NOMO-1 treated with dmso at 0.1 percent for 144 hours (cell line): ENCODE measurements at regions not wholly inside any gene's neighbourhood (a gene's known extent, or its start where the extent isn't known, plus 50 kb on each side); places are given as distances from the start of the nearest gene placed in this dataset.
"Not testable (repeated sequence)": the region's sequence is repeated elsewhere in the genome, so short reads cannot be mapped to it uniquely, and the experiment has no call there.

Experiments used
- DNase-seq: peaks from one replicate; lab custom pipeline; 2025; ENCODE audit not compliant: unreplicated experiment; lab: John Stamatoyannopoulos, UW

DNA sequence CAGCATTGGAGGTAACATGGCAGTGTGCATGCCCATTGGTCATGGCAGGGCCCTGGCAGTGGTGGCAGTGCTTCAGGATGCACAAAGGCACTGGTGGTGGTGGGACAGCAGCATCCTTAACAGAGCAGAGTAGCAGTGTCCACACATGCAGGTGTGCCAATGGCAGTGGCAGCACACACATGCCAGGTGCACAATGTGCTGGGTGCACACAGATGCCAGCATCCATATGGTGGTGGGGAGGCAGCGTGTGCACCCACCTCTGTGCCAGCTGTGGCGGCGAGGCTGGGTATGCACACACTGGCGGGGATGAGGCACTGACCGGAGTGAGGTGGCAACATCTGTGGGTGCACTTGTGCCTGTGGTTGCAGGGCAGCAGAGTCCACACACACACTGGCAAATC lies 150.6 kb downstream of the SI start:
- no peak for DNase-seq

- DNase-seq: no peak
Observed at GRCh38 chr3:164918905-164919304, 159.4 kb downstream of the SI start.

GRCh38 chr3:164912916-164913315 lies 165.4 kb downstream of the SI start:
- no peak for DNase-seq

DNA sequence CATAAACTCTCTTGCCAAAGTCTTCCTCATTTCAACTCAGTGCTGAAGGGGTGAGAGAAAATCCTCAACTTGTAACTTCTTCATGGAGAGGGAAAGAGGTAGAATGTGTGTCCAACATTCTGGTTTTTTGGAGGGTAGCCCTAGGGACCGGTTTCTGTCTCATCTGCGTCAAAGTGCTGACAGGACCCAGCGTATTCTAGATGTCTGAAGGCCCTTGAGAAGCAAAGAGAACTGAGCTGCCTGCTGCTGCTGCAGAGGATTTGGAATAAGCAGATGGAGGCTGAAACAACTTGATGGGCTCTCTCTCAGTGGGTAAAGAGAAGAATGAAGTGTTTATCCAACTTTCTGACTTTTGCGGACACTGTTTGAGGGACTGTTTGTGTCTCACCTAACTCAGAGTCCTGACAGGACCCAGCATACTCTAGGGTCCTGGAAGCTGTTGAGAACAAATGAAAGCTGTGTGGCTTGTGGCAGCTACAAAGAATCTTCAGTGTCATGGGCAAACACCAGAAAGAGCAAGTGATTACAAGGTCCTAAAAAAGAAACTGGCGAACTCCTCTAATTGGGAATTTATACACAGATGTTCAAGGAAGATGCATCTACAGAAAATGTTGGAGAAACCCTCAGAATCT lies 174.4 kb downstream of the SI start:
- no peak for DNase-seq

DNA sequence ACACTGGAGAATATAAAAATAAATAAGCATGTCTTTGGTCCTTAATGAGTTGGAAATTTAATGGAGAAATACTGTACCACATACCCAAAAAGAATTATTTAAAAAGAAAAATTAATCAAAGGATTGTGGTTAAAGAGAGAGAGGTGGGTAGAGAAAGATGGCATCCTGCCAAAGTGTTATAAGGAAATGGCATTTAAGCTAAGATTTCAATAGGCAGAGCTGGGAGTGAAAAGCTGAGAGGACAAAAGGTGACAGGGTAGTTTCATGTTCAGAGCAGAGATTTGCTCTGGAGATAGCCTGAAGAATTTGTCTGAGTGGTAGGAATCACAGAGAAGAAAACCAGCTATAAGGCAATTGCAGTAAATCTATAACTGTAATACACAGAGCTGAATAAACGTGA lies 181.0 kb downstream of the SI start:
- DNase-seq: no peak

GRCh38 chr3:164890061-164890460 lies 188.2 kb downstream of the SI start:
- no peak for DNase-seq

GRCh38 chr3:164883171-164883570 lies 195.1 kb downstream of the SI start:
- no peak for DNase-seq

DNA sequence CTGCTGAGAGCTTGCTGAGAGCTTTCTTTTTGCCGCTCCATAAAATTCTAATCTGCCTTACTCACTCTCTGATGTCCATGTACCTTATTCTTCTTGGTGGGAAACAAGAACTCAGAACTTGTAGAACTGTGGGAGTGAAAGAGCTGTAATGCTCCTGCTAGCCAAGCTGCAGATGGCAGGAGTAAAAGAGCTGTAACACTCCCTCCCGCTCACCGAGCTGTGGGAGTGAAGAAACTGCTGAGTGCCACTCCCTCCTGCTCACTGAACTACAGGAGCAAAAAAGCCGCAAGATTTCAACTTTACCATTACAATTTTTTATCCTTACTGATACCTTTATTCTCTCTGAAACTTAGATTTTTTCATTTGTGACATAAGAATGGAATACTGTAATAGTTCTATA lies 199.1 kb downstream of the SI start:
- no peak for DNase-seq

GRCh38 chr3:164864454-164864853 lies 213.8 kb downstream of the SI start:
- no peak for DNase-seq

- DNase-seq: no peak
Observed at GRCh38 chr3:164852866-164853265, 225.4 kb downstream of the SI start.

DNA sequence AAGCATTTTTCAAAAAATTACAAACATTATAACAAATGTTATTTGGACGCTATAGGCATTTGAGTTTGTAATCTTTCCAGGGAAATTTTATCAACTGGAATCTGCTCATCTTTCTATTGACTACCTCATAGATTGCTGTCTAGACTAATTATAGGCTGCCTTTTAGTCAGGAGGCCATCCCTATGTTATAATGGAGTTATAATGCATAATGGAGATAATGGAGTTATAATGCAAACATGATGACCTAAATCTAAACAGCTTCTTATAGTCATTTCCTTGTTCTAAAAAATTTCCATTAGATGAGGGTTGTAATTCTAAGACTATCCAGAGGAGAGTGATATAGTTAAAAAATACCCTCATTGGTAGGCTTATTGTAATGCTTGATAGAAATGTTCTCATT lies 226.4 kb downstream of the SI start:
- no peak for DNase-seq

DNA sequence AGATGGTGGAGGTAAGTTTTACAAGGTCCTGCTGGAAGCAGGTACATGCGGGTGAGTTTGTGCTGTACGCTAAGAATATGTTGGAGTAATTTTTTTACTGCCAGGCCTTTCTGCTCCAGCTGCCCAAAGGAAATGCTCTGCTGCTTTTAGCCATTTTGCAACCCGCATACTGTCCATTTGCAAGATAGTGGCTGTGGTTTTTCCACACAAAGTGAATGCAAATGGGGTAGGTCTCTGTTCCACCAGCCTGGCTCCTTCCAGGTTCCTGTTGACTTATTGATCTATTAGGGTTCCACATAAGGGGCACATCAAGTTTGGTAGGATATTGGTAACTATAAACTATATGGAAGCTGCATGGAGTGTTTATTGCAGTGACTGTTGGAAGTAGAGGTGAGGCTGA lies 227.1 kb downstream of the SI start:
- no peak for DNase-seq

- no peak for DNase-seq
Observed at GRCh38 chr3:164848923-164849322, 229.4 kb downstream of the SI start.

DNA sequence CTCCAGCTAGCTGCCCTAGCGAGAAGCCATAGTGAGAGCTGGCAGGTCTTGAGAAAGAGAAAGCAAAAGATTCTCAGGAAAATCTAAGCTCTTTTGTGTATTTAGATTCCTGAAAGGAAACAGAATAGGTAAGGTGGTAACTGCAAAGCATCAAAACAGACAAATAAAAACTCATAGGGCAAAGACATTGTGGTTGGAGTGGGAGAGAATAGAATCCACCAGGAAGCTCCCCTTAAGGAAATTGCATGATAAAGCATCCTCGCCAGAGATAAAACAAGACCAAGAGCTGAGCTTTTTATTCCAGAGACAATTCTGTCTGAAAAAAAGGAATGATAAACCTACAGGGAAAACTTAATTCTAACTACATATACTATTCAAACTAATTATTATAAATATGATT lies 232.6 kb downstream of the SI start:
- no peak for DNase-seq

DNA sequence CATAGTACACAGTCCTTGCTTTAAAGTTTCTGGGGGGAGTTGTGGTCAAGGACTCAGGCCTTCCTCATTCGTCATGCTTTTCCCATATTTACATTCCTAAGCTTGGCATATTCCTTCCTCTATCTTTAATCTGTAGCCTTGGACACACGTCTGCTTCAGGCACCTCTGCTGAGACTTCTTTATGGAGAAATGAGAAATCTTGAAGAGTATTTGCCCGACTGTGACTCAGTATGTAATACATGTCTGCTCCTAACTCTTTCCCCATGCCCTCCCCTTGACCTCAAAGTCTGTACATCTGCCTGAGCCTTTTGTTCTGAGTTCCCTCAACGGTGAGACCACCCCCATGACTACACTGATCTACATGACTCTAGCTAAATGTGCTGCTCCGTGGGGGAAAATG lies 246.1 kb downstream of the SI start:
- no peak for DNase-seq

DNA sequence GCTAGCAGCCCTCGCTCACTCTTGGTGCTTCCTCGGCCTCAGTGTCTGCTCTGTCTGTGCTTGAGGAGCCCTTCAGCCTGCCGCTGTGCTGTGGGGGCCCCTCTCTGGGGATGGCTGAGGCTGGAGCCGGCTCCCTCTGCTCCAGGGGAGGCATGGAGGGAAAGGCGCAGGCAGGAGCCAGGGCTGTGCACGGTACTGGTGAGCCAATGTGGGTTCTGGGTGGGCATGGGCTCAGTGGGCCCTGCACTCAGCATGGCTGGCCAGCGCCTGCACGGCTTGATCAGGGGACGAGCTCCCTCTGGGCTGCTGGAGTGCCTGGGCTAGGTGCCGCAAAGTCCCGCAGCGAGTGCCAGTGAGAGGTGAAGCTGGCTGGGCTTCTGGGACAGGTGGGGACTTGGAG lies 260.0 kb downstream of the SI start:
- no peak for DNase-seq

DNA sequence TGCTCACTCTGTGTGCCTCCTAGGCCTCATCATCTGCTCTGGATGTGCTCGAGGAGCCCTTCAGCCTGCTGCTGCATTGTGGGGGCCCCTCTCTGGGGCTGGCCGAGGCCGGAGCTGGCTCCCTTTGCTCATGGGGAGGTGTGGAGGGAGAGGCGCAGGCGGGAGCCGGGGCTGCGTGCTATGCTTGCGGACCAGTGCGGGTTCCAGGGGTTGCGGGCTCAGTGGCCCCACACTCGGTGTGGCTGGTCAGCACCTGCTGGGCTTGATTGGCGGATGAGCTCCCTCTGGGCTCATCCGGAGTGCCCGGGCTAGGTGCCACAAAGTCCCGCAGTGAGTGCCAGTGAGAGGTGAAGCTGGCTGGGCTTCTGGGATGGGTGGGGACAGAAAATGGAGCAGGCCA lies 264.2 kb downstream of the SI start:
- DNase-seq: no peak

- no peak for DNase-seq
Observed at GRCh38 chr3:164812042-164812441, 266.3 kb downstream of the SI start.

DNA sequence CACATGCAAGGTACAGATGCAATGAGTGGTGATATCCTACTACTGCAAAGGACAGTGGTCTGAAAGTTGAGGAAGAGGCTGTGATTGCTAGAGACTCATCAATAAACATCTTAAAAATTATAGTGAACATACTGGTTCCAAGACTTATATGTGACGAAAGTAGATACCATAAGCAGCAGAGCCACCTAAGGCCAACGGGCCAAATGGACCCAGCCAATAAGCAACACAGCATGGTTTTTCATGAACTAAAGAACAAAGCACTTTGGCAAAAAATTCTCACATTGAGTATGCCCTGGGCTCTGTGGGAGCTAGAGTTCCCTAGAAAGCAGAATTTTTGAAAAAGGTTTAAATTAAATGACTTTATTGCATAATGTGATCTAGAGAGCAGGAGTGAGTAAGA lies 272.1 kb downstream of the SI start:
- DNase-seq: no peak

DNA sequence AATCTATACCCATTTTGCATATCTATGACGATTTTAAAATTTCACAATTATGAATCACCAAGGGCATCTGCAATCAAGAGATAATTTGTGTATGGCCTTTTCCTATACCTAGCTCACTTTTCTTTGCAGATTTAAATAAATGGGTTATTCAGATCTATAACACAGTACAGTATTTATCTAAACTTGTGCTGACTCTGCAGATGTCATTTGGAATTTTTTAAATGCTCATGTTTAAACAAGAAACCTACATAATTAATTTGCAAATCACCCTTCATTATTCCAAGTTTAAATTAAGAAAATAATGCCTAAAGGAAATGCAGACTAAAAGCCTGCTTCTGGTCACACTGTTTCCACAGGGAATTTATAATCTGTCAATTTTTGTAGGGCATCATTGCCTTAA lies 284.2 kb downstream of the SI start:
- DNase-seq: no peak

DNA sequence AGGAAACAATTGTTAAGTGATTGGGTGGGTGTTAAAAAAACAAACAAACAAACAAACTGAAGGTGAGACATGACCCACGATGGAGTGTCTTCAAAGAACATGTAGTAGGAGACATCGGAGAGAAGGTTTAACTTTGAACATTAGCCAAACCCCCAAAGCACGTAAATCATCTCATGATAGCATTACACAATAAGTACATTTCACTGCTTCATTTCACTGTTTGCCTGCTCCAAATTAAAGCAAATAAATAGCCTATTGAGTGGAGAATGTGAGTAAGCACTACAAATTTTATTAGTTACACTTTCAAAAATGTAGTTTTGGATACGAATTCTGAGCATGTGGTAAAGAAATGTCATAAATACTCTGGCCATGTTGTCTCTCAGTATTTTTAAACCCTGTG lies 287.0 kb downstream of the SI start:
- DNase-seq: no peak

- DNase-seq: not testable (repeated sequence)
Observed at GRCh38 chr3:164784407-164784806, 293.9 kb downstream of the SI start.

DNA sequence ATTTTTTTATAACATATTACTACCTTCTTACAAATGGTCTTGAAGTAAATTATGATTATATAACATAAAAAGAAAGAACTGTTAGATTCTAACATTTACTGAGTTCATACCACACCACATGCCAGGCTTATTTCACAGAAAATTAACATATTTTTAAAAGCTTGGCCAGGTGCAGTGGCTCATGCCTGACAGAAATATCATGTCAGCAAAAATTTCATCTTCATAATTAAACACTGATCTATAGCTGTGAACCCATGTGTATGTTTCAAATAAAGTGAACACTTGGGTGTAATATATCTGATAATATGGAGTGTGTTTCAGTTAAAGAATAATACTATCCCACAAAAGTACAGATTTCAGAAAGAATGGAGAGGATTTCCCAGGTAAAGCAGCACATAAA lies 296.5 kb downstream of the SI start:
- no peak for DNase-seq

DNA sequence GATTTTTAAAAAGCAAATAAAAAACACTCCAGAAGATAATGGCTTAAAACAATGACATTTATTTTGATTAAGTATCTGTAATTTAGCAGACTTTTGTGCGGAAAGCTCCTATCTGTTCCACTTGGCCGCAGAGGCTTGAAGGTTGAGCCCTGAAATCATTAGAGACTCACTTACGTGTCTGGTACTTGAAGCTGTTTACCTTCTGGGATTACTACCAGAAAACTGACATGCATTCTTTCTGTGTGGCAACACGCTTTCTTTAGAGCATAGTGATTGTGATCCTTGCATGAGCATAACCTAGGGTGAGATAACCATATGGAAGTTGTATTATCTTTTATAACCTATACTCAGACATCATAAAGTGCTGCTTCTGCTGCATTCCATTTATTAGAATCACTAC lies 298.5 kb downstream of the SI start:
- DNase-seq: no peak
